SHP77 (cell line): ENCODE measurements at regions not wholly inside any gene's neighbourhood (a gene's known extent, or its start where the extent isn't known, plus 50 kb on each side); places are given as distances from the start of the nearest gene placed in this dataset.

Experiments
- DNase-seq, 2 experiments: peaks; one replicate each; lab custom pipeline; 2025; lab: John Stamatoyannopoulos, UW

DNA sequence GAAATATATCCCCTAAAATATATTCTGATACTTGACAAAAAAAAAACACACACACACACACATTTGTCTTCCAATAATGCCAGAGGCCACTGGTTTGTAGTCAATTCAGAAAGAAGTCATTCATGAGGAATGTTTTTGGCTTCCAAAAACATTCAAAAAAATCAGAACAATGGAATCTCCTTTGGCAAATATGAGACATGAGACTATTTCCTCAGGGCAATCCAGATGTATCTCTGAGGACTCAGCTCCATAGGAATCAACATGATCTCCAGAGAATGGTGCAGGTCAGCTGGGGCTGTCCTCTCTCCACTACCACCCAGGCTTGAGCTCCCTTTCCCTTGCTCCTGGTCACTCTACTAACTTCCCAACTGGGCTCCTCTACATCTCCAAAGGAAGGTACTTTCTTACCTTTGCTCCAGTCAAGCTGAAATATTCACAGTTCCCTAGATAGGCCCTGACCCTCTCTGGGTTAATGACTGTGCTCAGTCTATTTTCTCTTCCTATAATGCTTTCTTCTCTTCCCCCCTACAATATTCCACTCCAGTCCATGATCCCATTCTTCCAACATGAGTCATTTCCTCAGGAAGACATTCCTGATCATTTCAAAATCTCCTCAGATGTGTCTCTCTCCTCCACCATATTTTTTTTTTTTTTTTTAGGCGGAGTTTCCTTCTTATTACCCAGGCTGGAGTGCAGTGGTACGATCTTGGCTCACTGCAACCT lies 145.3 kb downstream of the C1D start:
- DNase-seq: no peak

DNA sequence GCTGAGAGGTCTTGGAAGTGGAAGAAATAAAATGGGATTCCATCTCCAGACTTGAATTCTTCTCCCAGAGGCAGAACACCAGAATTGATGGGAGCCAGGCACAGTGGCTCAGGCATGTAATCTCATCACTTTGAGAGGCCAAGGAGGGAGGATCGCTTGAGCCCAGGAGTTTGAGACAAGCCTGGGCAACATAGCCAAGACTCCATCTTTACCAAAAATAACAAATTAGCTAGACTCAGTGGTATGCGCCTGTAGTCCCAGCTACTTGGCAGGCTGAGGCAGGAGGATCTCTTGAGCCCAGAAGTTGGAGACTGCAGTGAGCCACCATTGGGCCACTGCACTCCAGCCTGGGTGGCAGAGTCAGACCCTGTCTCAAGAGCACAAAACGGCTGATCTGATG lies 144.3 kb downstream of the C1D start:
- DNase-seq: no peak

DNA sequence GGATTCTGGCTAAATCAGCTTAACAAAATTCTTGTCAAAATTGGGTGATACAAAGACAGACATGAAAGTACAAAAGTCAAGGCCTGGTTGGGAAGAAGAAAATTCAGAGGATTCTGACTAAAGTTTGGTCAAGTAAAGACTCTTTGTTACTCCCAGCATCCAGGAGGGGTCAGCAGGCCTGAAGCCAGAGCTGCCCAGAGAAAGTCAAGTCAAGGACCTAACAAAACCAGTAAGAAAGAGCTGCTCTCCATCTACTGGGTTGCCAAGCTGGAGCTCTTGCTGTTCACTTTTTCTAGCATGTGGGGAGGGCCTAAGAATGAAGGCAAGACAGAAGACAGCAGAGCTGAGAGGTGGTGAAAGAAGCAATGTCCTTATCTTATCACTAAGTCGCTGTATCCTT lies 143.3 kb downstream of the C1D start:
- DNase-seq: no peak

DNA sequence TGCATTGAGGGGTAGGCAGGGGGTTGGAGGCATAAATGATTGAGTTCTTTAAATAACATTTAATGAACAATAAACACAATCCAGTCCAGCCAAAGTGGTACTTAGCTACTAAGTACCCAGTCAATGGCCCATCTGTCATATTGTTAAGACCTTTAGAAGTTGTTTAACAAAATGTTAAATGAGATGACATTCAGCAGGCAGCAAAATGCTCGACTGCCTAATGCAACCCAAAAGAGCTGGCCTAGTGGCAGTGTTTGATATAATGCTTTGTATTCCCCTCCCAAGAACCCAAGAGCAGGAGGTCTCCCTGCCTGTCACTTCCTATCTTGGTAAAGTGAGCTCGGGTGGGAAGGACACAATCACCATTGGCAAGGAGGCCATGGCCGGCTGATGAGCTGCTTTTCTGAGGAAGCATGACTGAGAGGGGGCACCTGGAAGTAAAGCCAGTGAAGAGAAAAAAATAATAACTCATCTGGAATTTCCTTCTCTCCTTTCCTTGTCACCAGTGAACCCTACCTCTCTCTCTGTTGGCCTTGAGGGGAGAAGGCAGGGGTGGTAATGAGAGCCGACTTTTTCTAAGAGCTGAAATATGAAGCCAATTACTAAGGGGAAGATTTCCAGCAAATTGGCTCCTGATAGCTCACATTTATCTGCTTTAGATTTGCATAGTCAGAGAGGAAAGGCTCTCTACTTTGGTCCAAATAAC lies 140.6 kb downstream of the C1D start:
- DNase-seq: no peak

DNA sequence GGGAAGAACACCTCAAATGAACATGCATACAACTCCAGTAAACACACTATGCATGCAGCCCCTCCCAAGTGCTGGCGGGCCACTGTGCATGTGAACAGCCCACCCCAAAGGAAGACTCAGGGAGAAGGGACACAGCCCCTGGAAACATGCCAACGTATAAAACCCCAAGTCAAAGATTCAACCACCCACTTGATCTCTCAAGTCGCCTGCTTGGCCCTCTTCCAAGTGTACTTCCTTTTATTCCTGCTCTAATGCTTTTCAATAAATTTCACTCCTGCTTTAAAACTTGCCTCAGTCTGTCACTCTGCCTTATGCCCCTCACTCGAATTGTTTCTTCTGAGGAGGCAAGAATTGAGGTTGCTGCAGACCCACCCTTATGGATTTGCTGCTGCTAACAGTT lies 139.1 kb downstream of the C1D start:
- no peak for DNase-seq

DNA sequence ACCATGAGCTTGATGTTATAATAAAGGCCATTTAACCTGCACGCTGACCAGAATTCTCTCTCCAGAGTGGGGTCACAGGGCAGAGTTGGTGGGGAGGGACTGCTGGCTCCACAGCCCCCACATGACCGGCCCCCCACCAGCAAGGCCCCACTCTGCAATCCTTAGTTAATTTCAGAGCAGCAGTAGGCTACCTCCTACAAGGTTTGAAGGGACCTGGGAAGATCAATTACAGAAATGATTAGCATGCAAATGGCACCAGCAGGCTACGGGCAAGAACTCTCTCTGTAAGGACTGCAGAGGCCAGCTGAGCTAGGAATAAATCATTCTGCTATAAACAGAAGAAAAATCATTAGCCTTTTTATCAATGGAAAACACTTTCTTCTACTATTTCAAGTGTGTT lies 135.3 kb downstream of the C1D start:
- DNase-seq: no peak

DNA sequence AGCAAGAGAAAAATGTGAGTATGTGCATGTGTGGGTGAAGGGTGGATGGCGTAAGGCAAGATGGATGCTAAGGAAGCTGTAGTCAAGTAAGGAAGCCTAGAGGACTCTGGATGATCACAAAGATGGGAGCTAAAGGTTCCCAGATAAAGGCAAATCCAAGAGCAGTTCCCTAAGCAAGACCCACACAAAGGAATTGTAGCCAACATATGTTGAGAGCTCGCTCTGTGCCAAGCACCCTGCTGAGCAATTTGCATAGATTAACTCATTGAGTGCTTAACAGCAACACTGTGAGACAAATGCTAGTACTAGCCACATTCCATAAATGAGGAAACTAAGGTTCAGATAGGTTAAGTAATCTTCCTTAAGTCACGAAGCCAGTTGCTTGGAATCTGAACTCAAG lies 132.6 kb downstream of the C1D start:
- no peak for DNase-seq

DNA sequence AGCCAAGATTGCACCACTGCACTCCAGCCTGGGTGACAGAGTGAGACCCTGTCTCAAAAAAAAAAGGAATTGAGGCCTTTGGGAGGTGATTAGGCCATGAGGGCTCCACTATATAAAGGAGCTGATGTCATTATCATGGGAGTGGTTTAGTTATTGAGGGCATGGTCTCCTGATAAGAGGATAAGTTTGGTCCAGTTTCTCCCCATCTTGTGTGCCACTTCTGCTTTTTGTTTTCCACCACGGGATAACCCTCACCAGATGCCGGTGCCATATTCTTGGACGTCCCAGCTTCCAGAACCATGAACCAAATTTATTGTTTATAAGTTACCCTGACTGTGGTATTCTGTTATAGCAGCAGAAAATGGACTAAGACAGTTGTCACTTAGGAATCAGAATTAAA lies 125.8 kb downstream of the C1D start:
- DNase-seq: no peak

DNA sequence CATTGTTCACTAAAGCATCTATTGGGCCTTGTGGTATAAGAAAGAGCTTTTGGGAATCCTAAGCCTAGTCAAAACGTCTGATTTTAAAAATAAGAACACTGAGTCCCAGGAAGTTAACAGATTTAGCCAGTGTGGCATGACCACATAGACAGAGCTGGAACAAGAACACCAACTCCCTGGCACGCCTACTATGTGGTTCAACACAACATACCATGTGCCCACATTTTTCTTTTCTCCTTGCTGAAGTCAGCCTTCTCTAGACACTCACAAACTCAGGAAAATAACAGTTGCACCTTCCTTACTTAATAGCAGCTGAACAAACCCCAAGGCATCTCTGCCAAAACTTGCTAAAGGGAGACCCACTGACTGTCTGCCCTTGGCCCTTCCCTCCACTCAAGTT lies 124.8 kb downstream of the C1D start:
- no peak for DNase-seq

DNA sequence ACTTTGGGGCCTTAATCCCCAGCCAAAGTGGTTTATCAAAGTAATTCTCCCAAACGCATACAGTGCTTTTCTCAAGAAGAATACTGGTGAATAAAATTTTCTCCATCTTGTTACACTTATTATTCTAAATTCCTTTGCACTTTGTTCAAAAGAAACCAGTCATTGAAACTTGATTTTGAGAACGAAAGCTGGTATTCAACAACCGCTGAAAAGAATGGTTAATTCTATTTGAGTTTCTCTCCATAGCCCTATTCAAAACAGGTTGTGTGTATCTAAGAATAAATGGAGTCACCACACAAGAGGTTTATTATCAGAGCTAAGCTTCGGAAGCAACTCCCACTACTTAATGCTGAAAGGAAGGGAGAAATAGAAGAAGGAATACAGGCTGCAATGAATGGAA lies 117.7 kb downstream of the C1D start:
- no peak for DNase-seq

DNA sequence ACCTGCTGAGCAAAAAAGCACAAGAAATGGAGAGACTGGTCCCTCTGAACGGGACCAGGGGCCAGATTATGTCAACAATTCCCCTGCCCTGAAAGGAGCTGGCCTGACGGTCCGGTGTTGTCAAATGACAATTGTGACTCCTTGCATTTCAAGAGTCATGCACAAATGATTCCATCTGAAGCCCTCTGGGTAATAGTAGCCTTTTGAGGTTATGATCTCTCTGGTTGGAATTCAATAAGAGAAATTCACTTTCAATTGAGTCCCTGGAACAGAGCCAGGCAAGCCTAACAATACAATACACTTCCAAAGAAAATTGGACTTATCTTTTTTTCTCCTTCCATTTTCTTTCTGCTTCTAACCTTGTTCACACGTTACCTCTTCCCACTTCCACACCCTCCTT lies 116.9 kb downstream of the C1D start:
- DNase-seq: no peak

DNA sequence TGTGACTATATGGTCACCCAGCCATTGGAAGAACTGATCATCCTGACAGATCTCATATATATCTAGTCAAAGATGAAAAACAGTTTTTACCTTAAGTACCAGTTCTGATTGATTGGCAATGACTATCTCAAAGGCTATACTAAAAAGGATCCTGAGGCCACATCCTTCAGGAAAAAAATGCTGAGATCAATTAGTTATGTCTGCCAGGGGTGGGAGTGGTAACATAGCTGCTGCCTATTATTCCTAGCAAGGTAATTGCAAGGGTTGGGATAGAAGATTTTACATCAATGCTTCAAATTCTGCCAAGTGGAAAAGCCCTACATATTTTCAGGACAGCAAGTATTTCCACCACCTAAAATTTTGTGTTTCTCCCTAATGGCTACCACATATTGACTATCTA lies 114.7 kb downstream of the C1D start:
- DNase-seq: no peak

DNA sequence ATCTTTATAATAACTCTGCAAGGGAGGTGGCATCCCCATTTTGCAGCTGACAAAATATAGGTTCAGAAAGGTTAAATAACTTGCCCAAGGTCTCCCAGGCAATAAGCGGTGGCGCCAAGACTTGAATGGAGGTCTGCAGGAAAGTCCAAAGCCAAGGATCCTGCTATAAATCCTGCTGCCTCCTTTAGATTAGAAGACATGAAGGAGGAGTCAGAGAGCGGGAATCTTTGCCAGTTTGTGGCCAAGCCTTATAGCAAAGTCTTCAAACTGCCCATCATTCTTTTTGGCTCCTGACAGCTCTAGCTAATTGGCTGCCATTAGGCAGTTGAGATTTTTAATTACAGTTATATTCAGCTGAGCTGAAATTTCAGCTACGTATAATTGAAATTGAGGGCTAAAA lies 114.3 kb downstream of the C1D start:
- no peak for DNase-seq

DNA sequence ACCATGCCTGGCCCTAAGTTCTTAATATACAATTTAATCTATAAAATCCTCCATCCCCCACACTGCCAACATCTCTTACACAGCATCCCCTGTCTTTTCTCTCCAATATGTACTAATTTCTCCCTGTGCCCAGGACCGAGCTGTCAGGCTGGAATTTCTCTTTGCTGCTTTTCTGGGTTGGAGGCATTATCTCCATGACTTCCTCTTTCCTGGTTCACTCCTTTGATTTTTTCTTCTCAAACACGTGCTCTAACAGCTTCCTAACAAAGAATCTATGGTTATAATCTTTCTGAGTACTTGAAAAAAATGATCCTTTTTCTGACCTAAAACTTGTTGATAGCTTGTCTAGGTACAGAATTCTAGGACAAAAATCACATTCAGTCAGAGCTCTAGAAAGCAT lies 112.8 kb downstream of the C1D start:
- no peak for DNase-seq

DNA sequence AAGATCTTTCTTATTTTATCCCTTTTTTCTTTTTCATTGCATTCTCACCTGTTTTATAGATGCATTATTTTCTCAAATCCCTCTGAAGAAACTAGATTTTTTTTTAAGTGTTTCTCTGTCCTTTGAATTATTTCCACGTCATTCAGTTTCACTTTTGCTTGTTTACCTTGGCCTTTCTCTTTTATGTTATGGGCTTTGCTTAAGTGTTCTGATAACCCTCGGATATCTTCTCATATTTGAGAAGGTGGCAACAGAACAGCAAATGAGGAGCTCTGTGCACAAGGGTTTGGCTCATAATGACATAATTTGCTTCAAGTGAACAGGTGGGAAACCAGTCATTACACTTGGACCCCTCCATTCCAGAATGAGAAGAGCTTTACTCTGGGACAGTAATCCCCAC lies 111.9 kb downstream of the C1D start:
- DNase-seq: no peak

DNA sequence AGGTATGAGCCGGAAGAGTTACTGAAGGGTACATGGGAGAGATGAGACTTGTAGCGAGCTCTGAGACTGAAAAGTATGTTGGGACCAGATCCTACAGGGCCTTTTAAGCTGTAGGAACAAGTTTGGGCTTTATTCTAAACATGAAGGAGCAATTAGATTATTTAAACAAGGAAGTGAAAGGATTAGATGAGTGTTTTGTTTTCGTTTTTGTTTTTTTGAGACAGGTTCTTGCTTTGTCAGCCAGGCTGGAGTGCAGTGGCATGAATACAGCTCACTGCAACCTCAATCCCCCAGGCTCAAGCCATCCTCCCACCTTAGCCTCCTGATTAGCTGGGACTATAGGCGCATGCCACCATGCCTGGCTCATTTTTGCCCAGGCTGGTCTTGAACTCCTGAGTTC lies 110.7 kb downstream of the C1D start:
- DNase-seq: no peak

DNA sequence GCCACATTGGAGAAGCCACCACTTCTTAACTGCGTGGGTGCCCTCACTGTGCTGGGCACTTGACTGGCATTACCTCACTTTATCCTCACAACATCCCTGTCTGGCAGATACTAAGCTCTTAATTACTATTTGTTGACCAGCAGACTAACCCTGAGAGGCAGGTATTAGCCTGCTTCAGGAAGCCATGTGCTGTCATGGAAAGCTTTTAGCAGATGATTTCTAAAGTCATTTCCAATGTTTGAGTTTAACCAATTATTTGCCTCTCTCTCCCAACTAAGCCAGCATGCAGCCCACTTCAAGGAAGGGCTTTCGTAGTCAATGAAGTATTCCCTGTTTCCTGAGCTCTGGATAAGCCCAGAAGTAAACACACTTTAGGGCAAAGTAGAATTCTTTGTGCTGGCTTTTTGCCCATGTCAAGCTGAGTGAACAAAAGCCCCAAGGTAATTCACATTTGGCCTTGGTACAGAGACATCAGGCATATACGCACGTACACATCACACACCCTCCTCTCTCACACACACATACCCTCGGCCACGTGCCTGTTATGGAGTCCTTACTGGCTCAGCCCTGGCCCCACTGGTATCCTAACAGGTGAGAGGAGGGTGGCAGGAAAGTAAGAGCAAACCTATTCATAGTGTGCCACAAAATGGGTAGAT lies 108.6 kb downstream of the C1D start:
- DNase-seq: peak; percentile 78 to 90

DNA sequence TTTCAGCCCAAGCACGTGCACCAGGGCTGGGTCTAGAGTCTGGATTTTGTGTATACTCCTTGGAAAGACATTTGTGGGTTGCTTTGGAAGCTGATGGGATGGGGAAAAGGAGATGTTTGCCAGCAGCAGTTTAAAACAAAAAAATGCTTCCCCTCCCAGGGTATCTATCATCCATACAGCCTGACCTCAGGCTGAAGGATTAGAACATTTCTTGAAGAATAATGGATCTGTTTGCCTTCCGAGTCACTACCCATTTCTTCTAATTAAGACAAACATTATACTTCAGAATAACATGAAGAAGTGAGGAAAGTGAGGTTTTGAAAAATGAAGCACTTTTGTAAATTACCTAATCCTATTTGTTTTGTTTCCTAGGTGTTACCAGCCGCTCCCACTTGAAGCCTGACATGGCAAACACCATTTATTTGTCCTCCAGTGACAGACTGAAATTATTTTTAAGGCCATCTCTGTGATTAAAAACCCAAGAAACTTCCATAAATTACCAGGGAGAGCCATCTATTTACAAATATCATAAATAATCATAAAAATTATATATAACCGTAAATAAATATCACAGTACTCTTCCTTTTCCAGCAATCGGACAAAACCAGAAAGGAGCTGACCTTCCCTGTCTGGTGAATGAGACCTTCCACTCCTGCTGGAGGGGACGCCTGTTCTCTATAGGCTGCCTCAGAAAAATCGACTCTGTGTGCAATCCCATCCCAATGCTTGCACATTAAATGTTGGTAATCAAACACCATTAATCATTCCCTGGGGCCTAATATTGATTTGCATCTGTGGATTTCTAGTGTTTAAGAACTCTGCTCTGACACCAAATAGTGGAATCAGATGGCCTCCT lies 106.8 kb downstream of the C1D start:
- peak; percentile 12 to 21 for DNase-seq

DNA sequence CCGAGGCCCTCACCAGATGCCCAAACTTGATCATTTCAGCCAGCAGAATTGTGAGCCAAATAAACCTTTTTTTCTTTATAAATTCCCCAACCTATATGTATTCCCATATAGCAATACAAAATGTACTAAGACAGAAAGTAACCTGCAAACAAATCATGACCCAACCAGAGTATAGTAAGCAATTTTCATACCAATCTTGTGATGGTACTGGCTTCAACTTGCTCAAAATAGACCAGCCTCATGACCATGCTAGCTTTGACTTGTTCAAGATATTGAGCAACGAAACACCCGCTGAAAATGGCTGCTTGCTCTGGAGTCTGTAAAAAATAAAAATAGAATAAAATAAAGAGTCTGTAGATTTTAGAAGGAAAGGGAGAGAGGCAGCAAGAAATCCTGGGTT lies 97.6 kb downstream of the C1D start:
- DNase-seq: no peak

DNA sequence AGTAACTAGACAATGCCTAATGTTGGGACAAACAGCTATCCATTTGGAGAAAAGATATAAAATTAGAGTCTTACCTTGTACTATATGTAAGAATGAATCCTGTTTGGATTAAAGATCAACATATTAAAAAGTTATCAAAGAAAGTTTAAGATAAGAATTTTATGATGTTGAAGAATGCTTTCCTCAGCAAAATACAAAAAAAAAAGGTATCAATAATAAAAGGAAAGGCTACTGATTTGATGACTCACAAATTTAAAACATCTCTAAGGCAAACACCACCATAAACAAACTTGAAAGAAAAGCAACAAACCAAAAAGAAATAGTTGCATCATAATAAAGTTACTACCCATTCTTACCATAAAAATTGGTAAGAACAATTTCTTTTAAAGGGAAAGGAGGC lies 92.7 kb downstream of the C1D start:
- no peak for DNase-seq

DNA sequence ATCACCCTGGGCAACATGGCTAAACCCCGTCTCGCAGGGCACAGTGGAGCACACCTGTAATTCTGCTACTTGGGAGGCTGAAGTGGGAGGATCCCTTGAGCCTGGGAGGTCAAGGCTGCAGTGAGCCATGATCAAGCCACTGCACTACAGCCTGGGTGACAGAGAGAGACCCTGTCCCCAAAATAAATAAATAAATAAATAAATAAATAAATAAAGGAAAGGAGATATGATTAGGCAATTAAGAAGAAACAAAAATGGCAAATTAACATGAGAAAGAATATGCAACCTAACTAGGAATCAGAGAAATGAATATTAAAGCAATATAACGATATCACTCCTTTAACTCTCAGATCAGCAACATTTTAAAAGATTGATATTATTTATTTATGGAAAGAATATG lies 92.3 kb downstream of the C1D start:
- no peak for DNase-seq

DNA sequence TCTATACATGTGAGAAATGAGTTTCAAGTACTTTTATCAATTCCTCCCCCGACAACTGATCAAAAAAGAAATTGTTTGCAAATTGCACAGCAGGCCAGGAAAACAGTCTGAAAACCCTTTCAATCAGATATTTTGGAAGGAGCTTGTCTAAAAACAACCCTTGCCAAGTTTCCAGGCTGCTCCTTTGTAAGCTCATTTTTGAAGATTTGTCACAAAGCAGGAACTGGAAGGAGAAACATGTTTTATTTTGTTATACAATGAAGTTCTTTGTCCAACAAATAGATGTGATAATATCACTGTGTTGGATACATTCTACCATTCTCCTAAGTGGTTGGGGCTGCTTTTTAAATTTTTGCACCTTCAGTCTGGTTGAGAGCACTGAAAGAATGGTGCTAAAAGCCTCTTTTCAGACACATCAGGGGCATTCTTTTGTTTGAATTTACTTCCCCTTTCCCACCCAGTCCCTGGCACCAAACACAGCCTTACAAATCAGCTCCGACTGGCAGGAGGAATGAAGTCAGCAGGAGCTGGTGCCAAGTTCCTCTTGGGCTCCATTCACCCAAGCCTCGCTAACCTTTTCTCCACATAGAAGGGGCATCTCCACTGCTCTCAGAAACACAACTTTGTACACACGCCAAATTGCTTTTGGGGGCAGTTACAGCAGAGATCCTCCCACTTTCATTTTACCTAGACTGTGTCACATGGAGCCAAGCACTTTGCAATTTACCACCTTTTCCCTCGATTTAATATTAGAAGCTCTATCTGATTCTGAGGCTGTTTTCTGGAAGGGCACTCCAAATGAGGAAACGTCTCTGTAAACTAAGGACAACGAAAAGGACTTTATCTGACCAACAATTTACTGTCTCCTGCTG lies 88.0 kb downstream of the C1D start:
- no peak for DNase-seq
